Erythroblast (primary cell): ENCODE measurements at regions not wholly inside any gene's neighbourhood (a gene's known extent, or its start where the extent isn't known, plus 50 kb on each side); places are given as distances from the start of the nearest gene placed in this dataset.

ENCODE experiments used
- DNase-seq, 2 experiments: peaks; one replicate each; lab custom pipeline; 2025; lab: John Stamatoyannopoulos, UW
- GATA1 ChIP-seq: IDR thresholded peaks from 2 replicates; pipeline ENCODE4 v1.6.1; 2011; ENCODE audit warnings: low read depth, mild to moderate bottlenecking, control low read depth, low read length, moderate library complexity
- POLR2A ChIP-seq: IDR thresholded peaks from 2 replicates; pipeline ENCODE4 v1.6.1; 2011; ENCODE audit warnings: mild to moderate bottlenecking, low read length

- TF ChIP-seq POLR2A (no peak), GATA1 (no peak)
- DNase-seq: no peak
Observed at GRCh38 chr20:63074631-63075030, 67.9 kb upstream of the BHLHE23 start.

GRCh38 chr20:63074182-63074581 lies 67.4 kb upstream of the BHLHE23 start:
- no peak for TF ChIP-seq POLR2A
- TF ChIP-seq GATA1: no peak
- no peak for DNase-seq

DNA sequence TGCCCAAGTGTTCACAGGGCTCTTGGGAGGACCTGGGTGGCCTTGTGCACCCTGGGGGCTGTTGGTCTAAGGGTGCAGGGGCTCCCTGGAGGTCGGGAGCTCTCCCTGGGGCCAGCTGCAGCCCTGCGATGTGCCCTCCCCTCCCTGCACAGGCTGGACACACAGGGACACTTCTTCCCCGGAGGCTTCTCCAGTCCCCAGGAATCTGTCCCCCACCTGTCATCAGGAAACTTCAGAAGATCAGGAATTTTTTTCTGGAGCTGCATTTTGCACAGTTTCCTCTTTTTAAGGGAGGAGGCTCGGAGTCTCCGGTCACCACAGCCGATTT lies 66.9 kb upstream of the BHLHE23 start:
- TF ChIP-seq GATA1 (no peak), POLR2A (no peak)
- DNase-seq: no peak

DNA sequence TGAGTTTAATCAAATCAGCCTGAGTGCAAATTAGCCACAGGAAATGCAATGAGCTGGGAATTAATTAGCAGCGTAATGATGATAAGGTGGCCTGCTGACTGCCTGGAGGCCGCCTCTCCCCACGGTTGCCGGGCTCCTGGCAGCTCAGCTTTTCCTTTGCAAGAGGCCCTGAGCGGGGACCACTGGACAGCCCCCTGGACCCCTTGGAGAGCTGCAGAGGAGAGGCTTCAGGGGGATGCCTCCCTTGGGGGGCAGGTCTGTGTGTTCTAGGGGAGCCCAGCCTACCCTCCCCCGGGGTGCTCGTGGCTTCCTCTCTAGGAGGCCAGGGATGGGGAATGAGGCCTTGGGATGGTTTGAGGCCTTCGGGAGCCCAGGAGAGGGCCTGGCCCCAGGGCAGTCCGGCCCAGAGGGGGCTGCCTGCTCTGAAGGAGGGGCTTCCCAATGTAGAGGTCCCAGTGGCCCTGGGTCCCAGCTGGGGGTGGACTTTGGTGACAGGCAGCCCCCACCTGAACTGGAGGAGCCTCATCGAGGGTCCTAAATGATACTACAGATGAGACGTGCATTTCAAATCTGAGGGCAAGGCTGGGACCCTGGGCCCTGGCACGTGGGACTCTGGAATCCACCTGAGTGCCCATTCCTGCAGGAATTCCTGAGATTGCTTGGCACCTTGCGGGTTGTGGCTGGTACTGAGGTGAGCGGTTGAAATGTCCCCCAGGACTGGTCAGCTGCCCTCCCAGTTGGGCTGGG lies 66.4 kb upstream of the BHLHE23 start:
- TF ChIP-seq GATA1: no peak
- TF ChIP-seq POLR2A: no peak
- DNase-seq: no peak

GRCh38 chr20:63072231-63072791 lies 65.5 kb upstream of the BHLHE23 start:
- no peak for TF ChIP-seq POLR2A
- no peak for TF ChIP-seq GATA1
- no peak for DNase-seq

GRCh38 chr20:63071541-63072181 lies 64.9 kb upstream of the BHLHE23 start:
- peak; percentile 16 to 39 for DNase-seq
- no peak for TF ChIP-seq POLR2A
- no peak for TF ChIP-seq GATA1

DNA sequence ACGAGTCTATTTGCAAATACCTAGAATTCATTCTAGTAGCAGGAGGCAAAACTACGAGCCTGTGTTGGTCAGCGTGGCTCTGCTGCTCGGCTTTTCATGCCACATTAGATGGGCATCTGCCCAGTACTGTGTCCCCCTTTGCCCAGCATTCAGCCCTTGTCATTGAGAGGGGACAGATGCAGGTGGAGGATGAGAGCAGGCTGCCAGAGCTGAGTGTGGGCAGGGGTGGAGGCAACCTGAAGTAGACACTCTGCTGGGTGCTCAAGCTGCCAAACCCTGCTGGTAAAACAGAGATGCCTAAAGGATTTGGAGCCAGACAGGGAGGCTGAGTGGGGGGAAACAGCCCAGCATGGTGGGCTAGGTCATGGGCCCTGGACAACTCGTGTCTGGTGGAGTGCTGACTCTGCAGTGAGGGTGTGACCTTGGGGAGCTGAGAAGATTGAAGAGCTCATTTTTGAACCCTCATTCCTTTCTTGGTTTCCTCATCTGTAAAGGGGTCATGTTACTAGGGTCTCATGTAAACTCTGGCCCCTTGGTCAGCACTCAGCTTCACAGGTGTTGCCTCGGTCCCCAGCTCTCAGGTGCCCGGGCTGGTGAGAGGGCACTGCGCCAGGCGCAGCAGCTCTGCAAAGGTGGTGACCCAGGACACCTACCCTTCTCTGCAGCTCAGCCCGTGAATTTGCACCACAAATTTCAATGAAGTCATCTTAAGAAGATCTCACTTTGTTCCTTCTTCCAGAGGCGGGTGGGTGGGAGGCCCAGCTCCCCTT lies 64.2 kb upstream of the BHLHE23 start:
- no peak for DNase-seq
- TF ChIP-seq GATA1: no peak
- TF ChIP-seq POLR2A: no peak

DNA sequence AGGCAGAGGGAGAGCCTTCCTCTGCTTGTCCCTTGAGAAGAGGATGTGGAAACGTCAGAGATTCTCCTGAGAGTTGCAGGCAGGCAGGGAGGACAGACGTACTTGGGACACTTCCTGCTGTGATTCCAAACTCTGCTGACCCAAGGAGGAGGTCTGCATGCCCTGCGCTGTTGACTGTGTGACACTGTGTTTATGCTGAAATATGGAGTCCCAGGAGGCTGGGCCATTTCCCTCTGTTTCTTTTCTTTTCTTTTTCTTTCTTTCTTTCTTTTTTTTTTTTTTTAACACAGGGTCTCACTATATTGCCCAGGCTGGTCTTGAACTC lies 63.5 kb upstream of the BHLHE23 start:
- TF ChIP-seq POLR2A (no peak), GATA1 (no peak)
- DNase-seq: no peak

GRCh38 chr20:63068711-63069367 lies 62.1 kb upstream of the BHLHE23 start:
- TF ChIP-seq GATA1 (no peak), POLR2A (no peak)
- DNase-seq: no peak

DNA sequence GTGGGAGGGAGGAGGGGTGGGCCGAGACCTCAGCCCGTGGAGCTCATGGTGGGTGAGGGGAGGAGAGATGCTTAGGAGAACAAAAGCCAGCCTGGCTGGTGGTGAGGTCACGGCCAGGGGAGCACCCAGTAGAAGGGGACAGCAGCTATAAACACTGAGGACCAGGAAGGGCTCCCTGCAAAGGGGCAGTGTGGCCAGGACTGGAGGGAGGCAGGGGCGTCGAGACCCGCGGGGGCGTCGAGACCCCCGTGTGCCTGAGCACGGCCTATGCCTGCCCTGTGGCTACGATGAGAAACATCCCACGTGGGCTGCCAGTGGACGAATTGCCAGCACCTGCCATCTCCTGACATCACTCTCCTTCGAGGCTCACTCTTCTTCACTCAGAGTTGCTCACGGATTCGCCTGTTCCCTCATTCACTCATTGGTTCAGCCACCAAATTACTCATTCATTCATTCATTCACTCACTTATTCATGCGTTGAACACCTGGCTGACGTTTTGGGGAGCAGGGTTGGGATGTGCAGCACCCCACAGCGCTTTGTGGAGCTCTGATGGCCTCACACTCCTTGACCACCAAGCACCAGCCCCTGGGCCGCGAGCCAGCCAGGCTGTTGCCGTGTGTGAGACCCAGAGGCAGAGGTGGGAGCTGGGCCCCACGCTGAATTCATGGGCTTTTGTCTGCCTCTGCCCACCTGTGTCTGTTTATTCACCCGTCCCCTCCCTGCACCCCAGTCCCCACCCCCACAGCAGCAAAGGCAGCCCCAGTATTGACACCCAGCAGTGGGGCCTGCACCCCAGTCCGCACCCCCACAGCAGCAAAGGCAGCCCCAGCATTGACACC lies 61.2 kb upstream of the BHLHE23 start:
- DNase-seq: no peak
- TF ChIP-seq GATA1: no peak
- TF ChIP-seq POLR2A: no peak

DNA sequence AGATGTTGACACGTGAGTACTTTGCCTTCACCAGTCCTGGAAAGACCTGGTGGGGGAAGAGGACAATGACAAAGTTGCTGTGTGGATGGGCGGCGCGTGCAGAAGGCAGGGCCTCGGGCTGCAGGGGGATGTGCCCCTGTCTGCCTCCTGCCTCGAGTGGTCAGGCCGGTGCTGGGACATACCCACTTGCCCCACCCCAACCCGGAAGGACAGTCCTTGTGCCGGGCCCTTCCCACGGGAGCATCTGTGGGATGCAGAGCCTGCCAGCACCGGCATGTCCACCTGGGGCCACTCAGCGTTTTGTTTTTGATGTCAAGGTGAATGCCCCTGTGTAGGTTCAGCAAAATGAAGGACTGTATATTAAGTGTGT lies 60.5 kb upstream of the BHLHE23 start:
- TF ChIP-seq POLR2A (no peak), GATA1 (no peak)
- DNase-seq: no peak

DNA sequence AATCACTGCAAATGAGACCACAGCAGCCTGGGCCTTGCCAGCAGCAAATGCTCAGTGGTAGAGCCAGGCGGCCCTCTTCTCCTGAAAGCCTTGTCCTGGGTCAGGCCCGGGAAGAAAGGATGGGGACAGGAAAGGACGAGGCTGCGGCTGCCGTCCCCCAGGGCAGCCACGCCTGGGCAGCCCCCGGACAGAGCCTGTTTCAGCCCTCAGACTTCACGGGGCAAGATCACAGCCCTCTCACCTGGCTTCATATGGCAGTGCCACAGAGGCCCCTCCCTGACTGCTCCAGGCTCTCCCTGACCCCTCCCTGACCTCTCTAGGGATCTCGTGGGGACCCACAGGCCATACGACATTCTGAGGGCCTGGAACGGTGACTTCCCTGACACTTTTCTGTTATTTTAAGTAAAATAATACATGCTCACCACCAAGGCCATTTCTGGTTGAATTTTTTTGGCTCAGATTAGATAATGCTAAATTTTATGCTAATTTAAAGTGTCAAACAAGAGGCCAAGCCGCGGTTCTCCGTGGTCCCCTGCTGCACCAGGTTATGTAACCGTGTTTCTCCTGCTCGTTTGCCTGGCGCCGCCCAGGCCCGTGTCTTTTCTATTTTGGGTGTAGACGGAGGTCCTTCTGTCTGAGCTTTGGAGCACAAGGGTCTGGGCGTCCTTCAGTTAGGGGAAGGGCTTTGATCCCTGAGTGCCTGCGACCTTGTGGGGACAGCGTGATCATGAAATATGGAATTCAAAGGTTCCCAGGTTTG lies 59.9 kb upstream of the BHLHE23 start:
- TF ChIP-seq GATA1: no peak
- no peak for TF ChIP-seq POLR2A
- no peak for DNase-seq

- TF ChIP-seq GATA1 (no peak), POLR2A (no peak)
Observed at GRCh38 chr20:63065911-63066310, 59.1 kb upstream of the BHLHE23 start.

More at GRCh38 chr20:63065911-63066310, 59.1 kb upstream of the BHLHE23 start:
- no peak for DNase-seq
